HCT116 (cell line): ENCODE measurements at regions not wholly inside any gene's neighbourhood (a gene's known extent, or its start where the extent isn't known, plus 50 kb on each side); places are given as distances from the start of the nearest gene placed in this dataset.

Experiments
- ATAC-seq: fragments of 200-7000 bp; cut with Tn5 transposase; 2 replicates; pipeline ENCODE4 v1.9.1; 2020; ENCODE audit warnings: mild to moderate bottlenecking, moderate library complexity
- BruUV-seq: library from RNA; stranded (reverse); fragments of 400-500 nt; replicated peaks from 2 replicates; lab custom pipeline; 2021; lab: Mats Ljungman, UMichigan
- CTCF ChIA-PET: fragments of 300-600 bp; sonication (Branson Sonifier 250); formaldehyde crosslinking; loops from one replicate; lab custom pipeline; 2021; ENCODE audit warnings: antibody characterized with exemption; lab: Charles Lee
- POLR2A ChIA-PET: fragments of 300-600, 350-600 bp; sonication (Branson Sonifier 250); formaldehyde crosslinking; loops from one replicate; lab custom pipeline; 2021; ENCODE audit warnings: antibody characterized with exemption; lab: Charles Lee
- RAD21 ChIA-PET, 2 experiments: fragments of 300-600 bp; sonication (Branson Sonifier 250); formaldehyde crosslinking; loops; one replicate each; lab custom pipeline; 2023; ENCODE audit warnings: low total read pairs in 2 of 2; ENCODE audit not compliant: uncharacterized antibody in 2 of 2, unreplicated experiment in 2 of 2, low non-redundant PET in 1 of 2; lab: Charles Lee
- DNase-seq: peaks from one replicate; pipeline ENCODE4 v3.0.0-alpha.2; 2010; ENCODE audit warnings: low read depth, low spot score
- H2AFZ ChIP-seq: fragments of 200-600 bp; shearing (Covaris generic), sonication (generic); 2 replicates; pipeline ENCODE4 v1.6.1; 2017; ENCODE audit warnings: low read depth, mixed run types, mixed read lengths, antibody characterized with exemption, low read length; ENCODE audit not compliant: poor library complexity, severe bottlenecking
- H3K27ac ChIP-seq: 2 replicates; pipeline ENCODE4 v1.5.1; 2012; ENCODE audit warnings: low read depth, low read length
- H3K27me3 ChIP-seq: fragments of 200-600 bp; sonication (generic); 2 replicates; pipeline ENCODE4 v1.6.1; 2016; ENCODE audit warnings: mixed run types, low read length, mixed read lengths; ENCODE audit not compliant: insufficient read depth
- H3K36me3 ChIP-seq, 2 experiments: fragments of 200-500 bp in 1 of 2; fragments of 200-600 bp in 1 of 2; sonication (Bioruptor generic) in 1 of 2; sonication (generic) in 1 of 2; 2 replicates each; pipeline versions ENCODE4 v1.5.1 to v1.6.1; 2014 to 2016; ENCODE audit warnings: low read length in 2 of 2, inconsistent platforms in 1 of 2, mixed read lengths in 1 of 2, mixed run types in 1 of 2; ENCODE audit not compliant: insufficient read depth in 2 of 2, control insufficient read depth in 1 of 2
- H3K4me1 ChIP-seq, 2 experiments: fragments of 200-600 bp in 1 of 2; sonication (generic) in 1 of 2; 2 replicates each; pipeline versions ENCODE4 v1.5.1 to v1.6.1; 2012 to 2017; ENCODE audit warnings: low read length in 2 of 2, inconsistent platforms in 1 of 2, mild to moderate bottlenecking in 1 of 2, mixed read lengths in 1 of 2, mixed run types in 1 of 2, moderate library complexity in 1 of 2; ENCODE audit not compliant: insufficient read depth in 2 of 2, control insufficient read depth in 1 of 2
- H3K4me2 ChIP-seq: fragments of 200-600 bp; sonication (generic); 2 replicates; pipeline ENCODE4 v1.6.1; 2017; ENCODE audit warnings: mixed run types, low read length, mixed read lengths
- H3K4me3 ChIP-seq, 2 experiments: fragments of 200-600 bp in 1 of 2; sonication (generic) in 1 of 2; replicated peaks in 1 of 2; 2 replicates each; pipeline ENCODE4 v1.5.1; 2011 to 2016; ENCODE audit warnings: low read length in 2 of 2, control low read depth in 1 of 2, low read depth in 1 of 2, mild to moderate bottlenecking in 1 of 2, mixed read lengths in 1 of 2, mixed run types in 1 of 2
- H3K79me2 ChIP-seq: fragments of 200-600 bp; sonication (generic); 2 replicates; pipeline ENCODE4 v1.6.1; 2017; ENCODE audit warnings: mild to moderate bottlenecking, mixed run types, low read length, moderate library complexity, mixed read lengths; ENCODE audit not compliant: insufficient read depth
- H3K9ac ChIP-seq: fragments of 200-600 bp; sonication (generic); 2 replicates; pipeline ENCODE4 v1.6.1; 2016; ENCODE audit warnings: low read length, mixed read lengths
- H3K9me2 ChIP-seq: fragments of 200-600 bp; sonication (generic), shearing (Covaris generic); 2 replicates; pipeline ENCODE4 v1.6.1; 2017; ENCODE audit warnings: mixed run types, mild to moderate bottlenecking, moderate library complexity; ENCODE audit not compliant: insufficient read depth
- H3K9me3 ChIP-seq, 2 experiments: fragments of 200-500 bp in 1 of 2; fragments of 200-600 bp in 1 of 2; sonication (Bioruptor generic) in 1 of 2; sonication (generic) in 1 of 2; 2 replicates each; pipeline ENCODE4 v1.6.1; 2014 to 2017; ENCODE audit warnings: low read length in 2 of 2, mixed read lengths in 2 of 2, inconsistent platforms in 1 of 2, low read depth in 1 of 2, mild to moderate bottlenecking in 1 of 2, mixed run types in 1 of 2, moderate library complexity in 1 of 2; ENCODE audit not compliant: control insufficient read depth in 1 of 2, insufficient read depth in 1 of 2
- H4K20me1 ChIP-seq: fragments of 200-600 bp; sonication (generic), shearing (Covaris generic); 2 replicates; pipeline ENCODE4 v1.6.1; 2017; ENCODE audit warnings: mixed run types, mild to moderate bottlenecking, moderate library complexity; ENCODE audit not compliant: insufficient read depth
- ATF3 ChIP-seq: IDR thresholded peaks from 2 replicates; pipeline ENCODE4 v1.6.1; 2012
- EGR1 ChIP-seq: IDR thresholded peaks from 2 replicates; pipeline ENCODE4 v1.6.1; 2012; ENCODE audit warnings: low read depth
- ELF1 ChIP-seq: IDR thresholded peaks from 2 replicates; pipeline ENCODE4 v1.6.1; 2012; ENCODE audit warnings: low read depth, borderline replicate concordance
- EZH2phosphoT487 ChIP-seq: fragments of 200-600 bp; IDR thresholded peaks from 2 replicates; pipeline ENCODE4 v1.6.1; 2018; ENCODE audit warnings: antibody characterized with exemption, borderline replicate concordance
- FOSL1 ChIP-seq: IDR thresholded peaks from 2 replicates; pipeline ENCODE4 v1.6.1; 2012; ENCODE audit warnings: low read depth
- JUND ChIP-seq: IDR thresholded peaks from 2 replicates; pipeline ENCODE4 v1.6.1; 2012
- POLR2A ChIP-seq: IDR thresholded peaks from 2 replicates; pipeline ENCODE4 v1.7.0; 2011; ENCODE audit warnings: borderline replicate concordance; ENCODE audit not compliant: insufficient read depth, insufficient read length; ENCODE audit errors: extremely low read depth
- RAD21 ChIP-seq: IDR thresholded peaks from 2 replicates; pipeline ENCODE4 v1.6.1; 2012; ENCODE audit warnings: low read depth, mild to moderate bottlenecking
- SIN3A ChIP-seq: IDR thresholded peaks from 2 replicates; pipeline ENCODE4 v1.6.1; 2012; ENCODE audit warnings: low read depth
- SP1 ChIP-seq: IDR thresholded peaks from 2 replicates; pipeline ENCODE4 v1.6.1; 2012; ENCODE audit warnings: low read depth
- TCF7L2 ChIP-seq: IDR thresholded peaks from 2 replicates; pipeline ENCODE4 v1.7.0; 2011; ENCODE audit warnings: borderline replicate concordance, inconsistent platforms; ENCODE audit not compliant: insufficient read depth, insufficient read length; ENCODE audit errors: extremely low read depth
- YY1 ChIP-seq: IDR thresholded peaks from 2 replicates; pipeline ENCODE4 v1.6.1; 2011; ENCODE audit warnings: low read length, low read depth, moderate library complexity, mild to moderate bottlenecking; ENCODE audit not compliant: insufficient replicate concordance; ENCODE audit errors: extremely low read depth
- ZBTB33 ChIP-seq: IDR thresholded peaks from 2 replicates; pipeline ENCODE4 v1.6.1; 2011; ENCODE audit warnings: mild to moderate bottlenecking, low read length, moderate library complexity; ENCODE audit not compliant: insufficient replicate concordance; ENCODE audit errors: extremely low read depth
- intact Hi-C: fragments of 100-400 bp; cut with micrococcal nuclease; formaldehyde crosslinking; loops from 2 replicates; pipeline ENCODE4 v1.10.0; 2022
- TF ChIP-seq, protein P1 (sequence below): IDR thresholded peaks from 2 replicates; pipeline ENCODE4 v1.6.1; 2012; ENCODE audit warnings: low read depth

GRCh38 chr5:89493414-89493813, 610.4 kb upstream of the MEF2C start:
- RAD21 ChIA-PET, result no interaction called here
- no TSS peak for BruUV-seq
- DNase-seq (no peak), ATAC-seq (no peak)
- H3K9me2 ChIP-seq, result no peaks in the 10 kb centered on the region
- intact Hi-C loops, result no loop called here
- H3K27ac ChIP-seq, result no peak overlapping the region
- H4K20me1 ChIP-seq, result no peaks in the 10 kb centered on the region
- H3K4me1 ChIP-seq, result no peaks in the 10 kb centered on the region
- no peaks in the 10 kb centered on the region for H3K9me3 ChIP-seq
- POLR2A ChIA-PET, result no interaction called here
- no peaks in the 10 kb centered on the region for H3K27me3 ChIP-seq
- H2AFZ ChIP-seq, result no peak overlapping the region
- no peak for TF ChIP-seq POLR2A
- TF ChIP-seq SP1, result no peak
- TF ChIP-seq FOSL1, result no peak
- TF ChIP-seq ATF3, result no peak
- TF ChIP-seq EZH2phosphoT487, result no peak
- no peak for TF ChIP-seq YY1
- no peak for TF ChIP-seq TCF7L2
- no peak for TF ChIP-seq JUND
- no peak for TF ChIP-seq ZBTB33
- TF ChIP-seq EGR1, result no peak
- no peak for TF ChIP-seq RAD21
- TF ChIP-seq ELF1, result no peak
- no peak for TF ChIP-seq SIN3A
- TF ChIP-seq, protein P1, sequence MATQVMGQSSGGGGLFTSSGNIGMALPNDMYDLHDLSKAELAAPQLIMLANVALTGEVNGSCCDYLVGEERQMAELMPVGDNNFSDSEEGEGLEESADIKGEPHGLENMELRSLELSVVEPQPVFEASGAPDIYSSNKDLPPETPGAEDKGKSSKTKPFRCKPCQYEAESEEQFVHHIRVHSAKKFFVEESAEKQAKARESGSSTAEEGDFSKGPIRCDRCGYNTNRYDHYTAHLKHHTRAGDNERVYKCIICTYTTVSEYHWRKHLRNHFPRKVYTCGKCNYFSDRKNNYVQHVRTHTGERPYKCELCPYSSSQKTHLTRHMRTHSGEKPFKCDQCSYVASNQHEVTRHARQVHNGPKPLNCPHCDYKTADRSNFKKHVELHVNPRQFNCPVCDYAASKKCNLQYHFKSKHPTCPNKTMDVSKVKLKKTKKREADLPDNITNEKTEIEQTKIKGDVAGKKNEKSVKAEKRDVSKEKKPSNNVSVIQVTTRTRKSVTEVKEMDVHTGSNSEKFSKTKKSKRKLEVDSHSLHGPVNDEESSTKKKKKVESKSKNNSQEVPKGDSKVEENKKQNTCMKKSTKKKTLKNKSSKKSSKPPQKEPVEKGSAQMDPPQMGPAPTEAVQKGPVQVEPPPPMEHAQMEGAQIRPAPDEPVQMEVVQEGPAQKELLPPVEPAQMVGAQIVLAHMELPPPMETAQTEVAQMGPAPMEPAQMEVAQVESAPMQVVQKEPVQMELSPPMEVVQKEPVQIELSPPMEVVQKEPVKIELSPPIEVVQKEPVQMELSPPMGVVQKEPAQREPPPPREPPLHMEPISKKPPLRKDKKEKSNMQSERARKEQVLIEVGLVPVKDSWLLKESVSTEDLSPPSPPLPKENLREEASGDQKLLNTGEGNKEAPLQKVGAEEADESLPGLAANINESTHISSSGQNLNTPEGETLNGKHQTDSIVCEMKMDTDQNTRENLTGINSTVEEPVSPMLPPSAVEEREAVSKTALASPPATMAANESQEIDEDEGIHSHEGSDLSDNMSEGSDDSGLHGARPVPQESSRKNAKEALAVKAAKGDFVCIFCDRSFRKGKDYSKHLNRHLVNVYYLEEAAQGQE, result no peak
- H3K36me3 ChIP-seq, result no peaks in the 10 kb centered on the region
- H3K79me2 ChIP-seq, result no peaks in the 10 kb centered on the region
- no peak overlapping the region for H3K4me2 ChIP-seq
- no peak overlapping the region for H3K9ac ChIP-seq
- CTCF ChIA-PET, result no interaction called here
- H3K4me3 ChIP-seq, result no peak overlapping the region
